ENCODE measurements at regions not wholly inside any gene's neighbourhood (a gene's known extent, or its start where the extent isn't known, plus 50 kb on each side); places are given as distances from the start of the nearest gene placed in this dataset.

DNA sequence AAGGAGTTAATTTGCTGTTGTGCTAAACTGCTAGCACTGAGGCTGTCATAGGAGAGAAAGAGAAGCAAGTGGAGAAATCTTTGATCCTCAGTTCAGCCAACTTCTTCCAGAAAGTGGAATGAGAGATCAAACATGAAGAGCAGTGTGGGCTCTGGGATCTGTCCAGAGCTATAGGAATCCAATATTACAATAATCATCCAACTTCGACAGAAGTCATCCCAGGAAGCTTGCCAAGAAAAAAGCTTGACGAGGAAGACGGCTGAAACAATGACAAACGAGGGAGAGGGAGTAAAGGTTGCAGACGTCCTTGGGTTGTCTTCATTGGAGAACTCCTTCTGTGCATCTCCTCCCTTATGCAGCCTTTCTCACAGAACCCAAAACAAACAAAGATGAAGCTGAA, 496.2 kb downstream of the INSC start:
- no peak overlapping the region for H3K27ac ChIP-seq
- DNase-seq (ENCODE audit: low read depth, low spot score): no peak

- no peak for DNase-seq (ENCODE audit: low read depth, low spot score)
- no peak overlapping the region for H3K27ac ChIP-seq
Observed at GRCh38 chr11:15613251-15613650, 498.5 kb downstream of the INSC start.

- no peak for DNase-seq (ENCODE audit: low read depth, low spot score)
- no peak overlapping the region for H3K27ac ChIP-seq
Observed at GRCh38 chr11:15613789-15614188, 499.1 kb downstream of the INSC start.

DNA sequence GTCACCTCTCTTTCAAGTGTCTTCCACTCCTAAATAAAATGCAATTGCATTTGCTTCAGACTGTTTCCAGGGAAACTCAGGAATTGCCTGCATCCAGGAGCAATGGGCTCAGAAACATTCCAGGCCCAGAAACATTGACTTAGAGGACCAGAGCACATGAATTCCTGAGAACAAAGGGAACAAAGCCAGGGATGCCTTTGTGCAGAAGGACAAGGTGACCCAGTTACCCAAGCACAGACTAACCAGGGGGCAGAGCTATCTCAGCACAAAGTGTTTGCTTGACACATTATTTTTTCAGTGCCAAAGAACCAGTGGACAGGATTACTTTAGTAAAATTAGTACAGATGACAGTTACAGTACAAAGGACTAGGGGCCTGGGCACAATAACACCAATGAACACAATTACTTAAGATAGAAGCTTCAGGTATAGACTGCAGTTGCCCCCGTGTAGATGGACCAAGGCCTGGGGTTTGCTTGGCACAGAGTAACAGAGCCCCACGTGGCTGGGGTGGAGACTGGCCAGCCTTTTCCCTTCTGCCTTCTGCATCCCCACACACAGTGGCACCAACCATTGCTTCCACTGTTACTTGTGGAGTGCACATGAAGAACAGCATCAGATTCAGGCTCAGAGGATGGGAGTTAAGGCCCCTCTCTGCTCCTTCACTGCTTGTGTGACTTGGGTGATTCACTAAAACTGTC, 500.8 kb downstream of the INSC start:
- no peak for DNase-seq (ENCODE audit: low read depth, low spot score)

DNA sequence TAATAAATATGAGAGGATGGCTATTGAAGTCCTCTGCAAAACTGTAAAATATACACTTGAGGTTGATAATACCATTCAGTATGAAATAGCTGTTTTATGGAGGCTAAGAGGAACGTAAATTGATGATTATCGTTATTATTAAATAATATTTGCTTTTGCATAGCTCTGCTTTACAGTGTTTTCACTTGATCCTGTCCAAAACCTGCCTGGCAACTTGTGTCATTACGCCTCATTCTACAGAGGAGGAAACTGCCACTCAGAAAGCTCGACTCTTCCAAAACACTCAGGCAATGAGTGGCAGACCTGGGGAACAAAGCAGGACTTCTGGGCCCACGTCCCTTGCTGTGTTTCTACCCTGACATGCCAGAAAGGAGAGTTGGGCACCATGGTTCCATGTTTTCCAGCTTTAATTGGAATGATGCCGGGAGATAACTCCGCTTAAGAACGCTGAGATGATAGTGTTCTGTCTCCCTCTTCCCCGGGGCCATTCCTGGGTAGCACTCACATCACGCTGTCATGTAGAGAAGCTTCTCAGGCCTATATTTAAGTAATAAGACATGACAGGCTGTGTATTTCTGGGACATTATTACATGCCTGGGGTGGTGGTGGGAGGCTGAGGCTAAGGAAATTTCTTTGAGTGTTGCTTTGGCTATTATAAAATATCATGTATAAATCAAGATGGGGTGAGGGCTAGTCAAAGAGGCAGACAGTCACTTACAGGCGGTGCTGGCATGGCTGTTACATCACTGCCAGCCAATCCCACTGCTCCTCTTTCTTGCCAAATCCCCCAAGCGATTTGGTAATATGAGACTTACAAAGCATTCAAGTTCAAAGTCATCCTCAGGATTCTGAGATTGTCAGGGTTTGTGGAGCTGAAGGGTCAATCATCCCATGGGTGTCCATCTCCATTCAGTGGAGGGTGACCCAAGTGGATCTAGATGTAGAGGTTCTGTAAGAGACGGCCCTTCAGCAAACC, 501.7 kb downstream of the INSC start:
- H3K27ac ChIP-seq: no peak overlapping the region
- DNase-seq (ENCODE audit: low read depth, low spot score): no peak

More for the DNA sequence above, 500.8 kb downstream of the INSC start:
- H3K27ac ChIP-seq: no peak overlapping the region

DNA sequence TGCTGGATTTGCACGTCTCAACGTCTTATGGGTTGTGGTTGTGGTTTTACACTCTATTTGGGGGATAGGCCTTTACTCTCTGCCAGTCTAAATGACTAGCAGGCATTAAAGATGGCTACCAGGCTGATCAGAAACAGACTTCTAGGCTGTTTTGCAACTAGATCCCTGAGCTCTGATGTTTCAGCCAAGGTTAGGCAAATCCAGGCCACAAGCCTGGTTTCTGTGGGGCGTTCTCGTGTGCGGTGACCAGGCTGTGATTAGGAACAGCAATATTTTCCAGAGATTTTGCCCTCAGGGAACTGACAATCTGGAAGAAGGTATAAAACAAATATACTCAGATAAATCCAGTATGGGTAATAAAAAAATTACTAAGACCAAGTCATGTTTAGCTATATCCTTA, 502.4 kb downstream of the INSC start:
- no peak overlapping the region for H3K27ac ChIP-seq
- no peak for DNase-seq (ENCODE audit: low read depth, low spot score)

- H3K27ac ChIP-seq: no peak overlapping the region
- no peak for DNase-seq (ENCODE audit: low read depth, low spot score)
Observed at GRCh38 chr11:15618583-15619032, 503.9 kb downstream of the INSC start.

DNA sequence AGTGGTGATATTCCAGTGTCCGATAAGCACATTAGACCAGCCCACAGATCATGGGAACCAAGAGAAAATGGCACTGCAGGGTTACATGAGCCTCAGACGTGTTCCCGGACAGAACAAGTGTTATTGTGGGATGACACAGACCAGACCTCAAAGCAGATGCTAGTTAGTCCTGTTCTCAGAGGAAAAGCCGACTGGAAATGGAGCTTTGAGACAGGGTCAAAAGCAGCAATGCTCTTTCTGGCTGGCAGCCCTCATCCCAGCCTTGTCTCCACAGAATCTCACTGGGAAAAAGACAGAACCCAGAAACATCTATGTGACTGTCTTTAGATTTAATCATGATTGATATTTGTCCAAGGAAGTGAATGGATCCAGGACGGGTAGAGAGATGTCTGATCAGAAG, 506.8 kb downstream of the INSC start:
- DNase-seq (ENCODE audit: low read depth, low spot score): no peak
- H3K27ac ChIP-seq: no peak overlapping the region

DNA sequence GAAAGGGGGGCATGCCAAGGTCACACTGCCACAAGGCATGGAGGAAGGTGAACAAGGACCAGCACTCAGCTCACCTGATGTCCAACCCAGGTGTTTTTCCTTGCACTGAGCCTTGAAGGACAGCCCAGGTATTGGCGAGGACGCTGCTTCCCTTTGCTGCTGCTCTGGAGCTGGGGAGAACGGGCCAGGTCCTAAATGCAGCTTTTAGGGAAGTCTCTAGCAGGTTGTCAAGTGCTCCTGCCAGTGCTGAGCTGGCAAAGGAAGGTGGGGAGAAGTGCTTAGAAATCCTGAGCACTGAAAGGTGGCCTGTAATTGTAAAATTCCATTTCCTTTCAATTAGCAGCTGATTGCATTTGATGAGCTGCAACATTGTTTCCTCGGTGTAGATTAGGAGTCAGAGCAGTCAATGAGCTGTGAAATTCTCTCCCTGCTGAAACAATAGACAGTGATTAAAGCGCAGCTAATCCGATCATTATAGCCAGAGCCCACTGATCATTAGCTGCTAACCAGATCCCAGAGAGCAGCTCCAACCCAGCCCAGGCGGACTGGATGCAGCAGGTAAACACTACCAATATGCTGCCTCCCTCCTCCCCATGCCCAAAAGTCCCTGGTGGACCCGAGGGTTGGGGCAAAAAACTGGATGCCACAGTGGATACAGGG, 507.6 kb downstream of the INSC start:
- no peak for DNase-seq (ENCODE audit: low read depth, low spot score)

GRCh38 chr11:15624701-15625100, 510.0 kb downstream of the INSC start:
- H3K27ac ChIP-seq: no peak overlapping the region
- DNase-seq (ENCODE audit: low read depth, low spot score): no peak

More for the DNA sequence above, 507.6 kb downstream of the INSC start:
- no peak overlapping the region for H3K27ac ChIP-seq

- DNase-seq (ENCODE audit: low read depth, low spot score): no peak
- H3K27ac ChIP-seq: no peak overlapping the region
Observed at GRCh38 chr11:15625691-15626090, 511.0 kb downstream of the INSC start.

- no peak overlapping the region for H3K27ac ChIP-seq
- no peak for DNase-seq (ENCODE audit: low read depth, low spot score)
Observed at GRCh38 chr11:15627560-15627959, 512.8 kb downstream of the INSC start.

GRCh38 chr11:15629690-15630321, 515.1 kb downstream of the INSC start:
- no peak for DNase-seq (ENCODE audit: low read depth, low spot score)
- no peak overlapping the region for H3K27ac ChIP-seq

DNA sequence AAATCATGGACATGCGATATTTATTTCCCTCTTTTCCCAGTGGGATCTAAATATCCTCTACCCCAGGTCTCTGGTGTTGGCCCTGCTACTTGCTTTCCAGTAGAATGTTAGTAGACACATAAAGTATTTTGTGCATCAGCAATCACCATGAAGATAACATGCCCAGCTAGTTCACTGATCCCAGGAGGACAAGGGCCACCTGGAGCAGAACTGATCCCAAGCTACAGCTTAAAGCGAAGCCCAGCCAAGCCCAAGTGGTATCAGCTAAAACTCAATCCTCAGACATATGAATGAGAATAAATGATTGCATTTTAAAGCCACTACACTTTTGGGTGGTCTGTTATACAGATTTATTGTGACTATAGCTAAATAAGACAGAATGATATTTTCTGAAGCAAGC, 516.2 kb downstream of the INSC start:
- DNase-seq (ENCODE audit: low read depth, low spot score): no peak
- no peak overlapping the region for H3K27ac ChIP-seq

- H3K27ac ChIP-seq: no peak overlapping the region
- no peak for DNase-seq (ENCODE audit: low read depth, low spot score)
Observed at GRCh38 chr11:15635521-15635920, 520.8 kb downstream of the INSC start.

DNA sequence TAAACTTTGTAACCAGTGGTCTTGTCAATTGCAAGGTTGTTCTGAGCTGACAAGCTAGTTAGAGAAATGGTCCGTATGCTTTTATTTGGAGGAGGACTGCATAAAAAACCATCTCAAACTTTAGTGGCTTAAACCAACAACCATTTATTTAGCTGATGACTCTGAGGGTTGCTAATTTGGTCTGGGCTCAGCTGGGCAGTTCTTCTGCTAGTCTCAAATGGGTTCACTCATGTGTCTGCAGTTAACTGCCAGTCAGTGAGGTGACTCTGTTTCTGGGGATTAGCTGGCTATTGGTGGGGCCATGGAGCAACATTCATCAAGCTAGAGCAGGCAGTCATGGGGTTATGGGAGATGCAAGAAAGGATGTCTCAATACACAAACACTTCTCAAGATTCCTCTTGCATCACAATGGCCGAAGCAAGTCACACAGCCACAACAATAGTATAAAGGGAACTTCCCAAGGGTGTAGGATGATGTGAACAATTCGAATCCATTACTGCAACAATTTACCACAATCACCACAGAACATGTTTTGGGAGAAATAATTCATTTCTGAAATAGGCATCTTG, 521.9 kb downstream of the INSC start:
- H3K27ac ChIP-seq: no peak overlapping the region
- DNase-seq (ENCODE audit: low read depth, low spot score): no peak

DNA sequence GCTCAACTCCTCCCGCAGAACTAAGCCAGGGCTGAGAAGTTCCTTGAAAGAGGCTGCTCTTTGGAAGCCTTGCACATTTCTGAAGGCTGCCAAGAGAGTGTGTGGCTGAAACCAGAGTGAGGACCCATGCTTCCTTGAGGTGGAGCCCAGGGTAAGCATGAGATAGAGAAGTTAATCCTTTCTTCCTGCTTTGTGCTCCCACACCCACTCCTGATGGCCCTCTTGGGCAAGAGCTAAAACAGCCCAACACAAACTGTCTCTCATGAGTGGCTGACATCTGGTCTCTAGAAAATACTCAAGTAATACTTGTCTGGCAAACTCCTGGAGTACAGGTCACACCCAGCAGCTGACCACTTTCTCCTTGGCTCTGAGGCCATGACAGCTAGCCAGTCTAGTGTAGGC, 523.7 kb downstream of the INSC start:
- DNase-seq (ENCODE audit: low read depth, low spot score): no peak
- no peak overlapping the region for H3K27ac ChIP-seq

GRCh38 chr11:15640318-15640717, 525.6 kb downstream of the INSC start:
- H3K27ac ChIP-seq: no peak overlapping the region
- no peak for DNase-seq (ENCODE audit: low read depth, low spot score)

GRCh38 chr11:15641271-15642045, 526.7 kb downstream of the INSC start:
- no peak for DNase-seq (ENCODE audit: low read depth, low spot score)
- no peak overlapping the region for H3K27ac ChIP-seq

Data from epithelial cell of prostate (primary cell).